ELR (cell line): ENCODE measurements at regions not wholly inside any gene's neighbourhood (a gene's known extent, or its start where the extent isn't known, plus 50 kb on each side); places are given as distances from the start of the nearest gene placed in this dataset.

Experiments used
- DNase-seq: peaks from one replicate; pipeline ENCODE4 v3.0.0-alpha.2; 2015; ENCODE audit warnings: low read depth

DNA sequence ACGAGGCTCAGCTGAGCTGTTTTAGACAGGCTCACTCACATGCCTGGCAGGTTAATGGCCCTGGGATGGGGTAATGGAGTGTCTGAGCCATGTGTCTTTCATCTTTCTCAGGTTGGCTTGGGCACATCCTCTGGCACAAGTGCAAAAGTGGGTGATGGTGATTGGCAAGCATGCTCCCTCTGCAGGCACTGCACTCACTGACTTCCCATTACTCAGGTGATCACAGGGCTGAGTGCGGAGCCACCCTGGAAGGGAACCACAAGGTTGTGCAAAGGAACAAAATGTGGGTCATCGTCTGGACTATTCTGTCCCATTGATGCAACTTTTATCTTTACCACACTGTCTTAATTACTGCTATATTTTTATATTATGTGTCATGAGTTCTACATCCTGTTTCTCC, 244.1 kb upstream of the AKR1E2 start:
- DNase-seq: no peak

- DNase-seq: no peak
These were observed 246.2 kb upstream of the AKR1E2 start for GRCh38 chr10:4579844-4580243.

GRCh38 chr10:4576206-4576605, 249.8 kb upstream of the AKR1E2 start:
- no peak for DNase-seq

DNA sequence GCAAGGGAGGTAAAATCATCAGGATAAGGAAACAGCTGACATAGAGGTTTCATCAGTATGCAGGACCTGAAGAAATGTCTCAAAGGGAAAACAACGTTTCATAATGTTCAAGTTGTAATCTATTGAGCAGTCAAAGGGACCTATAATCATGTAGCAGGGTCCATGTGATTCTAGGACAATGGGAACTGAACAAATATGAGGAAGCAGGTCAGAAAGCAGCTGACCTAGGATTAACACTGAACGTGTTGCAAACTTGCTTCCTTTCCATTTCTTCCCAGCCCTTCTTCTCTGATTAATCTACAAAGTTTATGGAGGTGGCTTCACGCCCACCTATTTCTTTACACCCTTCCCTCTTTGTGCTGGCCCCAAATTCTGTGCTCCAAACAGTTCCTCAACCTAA, 256.9 kb upstream of the AKR1E2 start:
- no peak for DNase-seq

DNA sequence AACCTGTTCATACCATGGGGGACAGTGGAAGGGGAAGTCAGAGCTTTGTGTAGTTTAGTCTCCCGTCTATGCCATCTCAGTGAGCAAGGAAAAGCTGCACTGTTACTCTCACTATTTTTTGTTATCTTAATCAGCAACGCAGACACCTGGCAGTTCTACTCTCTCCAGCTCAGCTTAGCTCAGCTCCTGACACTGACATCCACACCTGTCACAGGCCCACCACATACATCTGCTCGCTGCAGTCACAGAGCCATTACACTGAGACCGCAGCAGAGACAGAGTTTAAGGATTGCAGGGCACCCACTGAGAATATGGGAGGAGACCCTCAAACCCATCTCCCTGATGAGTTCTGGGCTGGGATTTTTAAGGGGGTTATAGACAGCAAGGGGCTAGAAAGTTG, 257.3 kb upstream of the AKR1E2 start:
- DNase-seq: no peak

DNA sequence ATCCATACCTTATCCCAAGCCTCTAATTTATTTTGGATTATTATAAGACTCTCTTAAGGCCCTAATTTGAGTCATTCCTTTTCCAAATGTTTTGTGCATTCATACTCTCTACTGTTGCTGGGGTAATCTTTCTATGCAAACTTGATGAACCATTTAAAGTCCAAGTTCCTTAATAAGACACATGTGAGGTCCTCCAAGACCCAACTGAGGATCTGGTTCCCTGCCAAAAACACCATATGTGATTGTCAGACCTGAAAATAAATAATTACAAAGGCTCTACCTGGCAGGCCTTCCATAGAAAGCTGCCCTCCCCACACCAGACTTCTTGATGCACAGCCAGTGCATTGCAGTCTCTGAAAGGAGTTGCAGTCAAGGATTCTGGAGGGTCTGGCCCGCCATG, 257.9 kb upstream of the AKR1E2 start:
- no peak for DNase-seq

- no peak for DNase-seq
These were observed 258.4 kb upstream of the AKR1E2 start for GRCh38 chr10:4567637-4568036.

- DNase-seq: no peak
These were observed 260.0 kb upstream of the AKR1E2 start for GRCh38 chr10:4566011-4566410.

- DNase-seq: no peak
These were observed 264.7 kb upstream of the AKR1E2 start for GRCh38 chr10:4561296-4561695.

GRCh38 chr10:4557469-4557868, 268.5 kb upstream of the AKR1E2 start:
- no peak for DNase-seq

DNA sequence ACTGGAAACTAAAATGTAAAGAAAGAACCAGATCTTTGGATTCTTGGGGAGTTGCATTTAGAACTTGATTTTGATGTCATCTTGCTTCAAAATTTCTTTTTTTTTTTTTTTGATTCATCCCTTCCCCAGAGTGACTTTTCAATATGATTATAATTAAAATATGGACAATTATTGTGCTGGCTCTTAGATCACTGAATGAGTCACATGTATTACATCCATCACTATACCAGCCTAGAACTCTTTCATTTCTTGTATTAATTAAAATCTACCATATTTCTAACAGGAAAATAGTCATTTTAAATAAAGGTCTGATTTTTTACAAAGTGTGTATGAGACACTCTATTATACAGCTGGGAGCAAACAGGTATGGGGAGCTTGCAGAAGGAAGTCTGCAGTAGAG, 269.5 kb upstream of the AKR1E2 start:
- no peak for DNase-seq

GRCh38 chr10:4555920-4556319, 270.1 kb upstream of the AKR1E2 start:
- DNase-seq: no peak

DNA sequence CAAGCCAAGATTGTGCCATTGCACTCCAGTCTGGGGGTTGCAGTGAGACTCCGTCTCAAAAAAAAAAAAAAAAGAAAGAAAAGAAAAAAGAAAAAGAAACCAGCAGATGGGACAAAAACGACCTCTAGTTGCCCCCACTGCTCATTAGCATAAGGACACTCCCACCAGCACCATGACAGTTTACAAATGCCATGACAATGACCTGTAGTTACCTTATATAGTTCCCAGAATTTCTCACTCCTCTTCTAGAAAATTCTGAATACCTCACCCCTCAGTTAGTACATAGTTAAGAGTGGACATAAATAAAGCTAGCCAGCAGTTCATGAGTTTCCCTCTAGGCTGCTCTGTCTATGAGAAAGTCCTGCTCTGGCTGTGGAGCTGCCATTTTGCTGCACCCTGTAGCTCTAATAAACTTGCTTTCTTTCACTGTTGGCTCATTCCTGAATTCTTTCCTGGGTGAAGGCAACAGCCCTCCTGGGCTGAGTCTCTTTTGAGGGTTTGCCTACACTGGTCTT, 276.8 kb upstream of the AKR1E2 start:
- DNase-seq: no peak

- no peak for DNase-seq
These were observed 279.1 kb upstream of the AKR1E2 start for GRCh38 chr10:4546931-4547330.

DNA sequence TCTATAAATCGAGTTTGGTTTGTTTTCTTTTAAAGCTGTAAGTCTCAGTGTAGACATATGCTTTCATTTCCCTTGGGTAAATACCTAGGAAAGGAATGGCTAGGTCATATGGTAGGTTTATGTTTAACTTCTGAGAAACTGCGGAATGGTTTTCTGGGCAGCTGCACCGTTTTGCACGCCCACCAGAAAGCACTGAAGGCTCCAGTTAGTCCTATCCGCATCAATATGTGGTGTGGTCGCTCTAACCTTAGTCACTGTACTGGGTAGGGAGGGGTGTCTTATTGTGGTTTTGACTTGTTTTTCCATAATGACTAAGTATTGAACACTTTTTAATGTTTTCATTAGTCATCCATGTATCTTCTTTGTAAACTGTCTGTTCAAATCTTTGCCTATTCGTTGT, 279.5 kb upstream of the AKR1E2 start:
- peak; percentile 91 for DNase-seq

- peak; percentile 37 for DNase-seq
These were observed 280.9 kb upstream of the AKR1E2 start for GRCh38 chr10:4545062-4545461.

- peak; percentile 19 for DNase-seq
These were observed 282.0 kb upstream of the AKR1E2 start for GRCh38 chr10:4543938-4544533.

GRCh38 chr10:4541292-4541691, 284.7 kb upstream of the AKR1E2 start:
- DNase-seq: peak; percentile 97

DNA sequence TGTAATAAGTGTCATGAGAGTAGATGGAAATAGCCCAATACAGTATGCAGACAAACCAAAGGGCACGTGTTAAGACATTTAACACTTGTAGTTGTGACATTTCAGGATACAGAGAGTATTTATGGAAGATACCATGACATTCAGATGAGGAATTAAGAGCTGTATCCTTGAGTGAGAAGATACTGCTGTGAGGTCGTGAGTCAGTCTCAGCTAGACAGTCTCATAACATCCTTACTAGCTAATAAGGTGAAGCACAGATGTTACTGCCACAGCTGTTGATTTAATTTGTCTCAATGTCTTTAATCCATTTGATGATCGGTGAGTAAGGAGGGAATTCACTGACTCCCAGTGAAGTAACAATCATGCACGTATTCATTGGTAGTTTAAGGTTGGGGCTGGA, 288.0 kb upstream of the AKR1E2 start:
- no peak for DNase-seq

GRCh38 chr10:4535521-4535920, 290.5 kb upstream of the AKR1E2 start:
- no peak for DNase-seq

GRCh38 chr10:4533621-4534020, 292.4 kb upstream of the AKR1E2 start:
- no peak for DNase-seq

DNA sequence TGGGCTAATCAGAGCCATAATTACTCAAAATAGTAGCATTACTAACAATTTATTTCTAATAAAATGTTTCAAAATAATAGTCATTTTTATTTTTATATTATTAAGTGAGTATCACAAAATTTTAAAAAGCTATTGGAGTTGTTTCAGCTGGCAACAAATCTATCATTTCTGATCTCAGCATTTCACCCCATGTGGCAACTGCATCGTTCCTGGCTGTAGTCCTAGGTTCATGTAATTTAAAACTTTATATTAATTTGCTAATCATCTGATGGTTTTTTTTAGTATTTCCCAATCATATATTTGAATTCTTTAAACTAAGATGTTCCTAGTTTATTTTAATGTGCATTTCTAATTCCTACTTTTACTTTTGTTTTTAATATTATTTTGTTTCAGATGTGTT, 293.0 kb upstream of the AKR1E2 start:
- DNase-seq: no peak

GRCh38 chr10:4532467-4532866, 293.5 kb upstream of the AKR1E2 start:
- peak; percentile 85 for DNase-seq

DNA sequence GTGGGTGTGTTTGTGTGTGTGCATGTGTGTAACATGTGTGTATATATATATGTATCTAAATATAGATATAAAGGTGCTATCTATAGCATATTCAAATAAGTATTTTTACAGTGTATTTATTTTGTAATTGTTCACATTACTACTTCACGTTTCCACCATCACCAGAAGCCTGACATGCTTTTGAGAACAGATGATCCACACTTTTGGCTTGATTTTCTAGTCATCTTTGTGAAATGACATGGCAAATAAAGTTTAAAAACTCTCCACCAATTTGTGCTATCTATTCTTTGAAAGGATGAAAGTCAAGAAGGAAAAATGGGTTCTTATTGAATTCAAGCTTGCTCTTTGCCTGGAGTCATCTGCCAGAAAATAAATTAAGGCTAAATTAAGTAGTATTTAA, 294.0 kb upstream of the AKR1E2 start:
- no peak for DNase-seq

DNA sequence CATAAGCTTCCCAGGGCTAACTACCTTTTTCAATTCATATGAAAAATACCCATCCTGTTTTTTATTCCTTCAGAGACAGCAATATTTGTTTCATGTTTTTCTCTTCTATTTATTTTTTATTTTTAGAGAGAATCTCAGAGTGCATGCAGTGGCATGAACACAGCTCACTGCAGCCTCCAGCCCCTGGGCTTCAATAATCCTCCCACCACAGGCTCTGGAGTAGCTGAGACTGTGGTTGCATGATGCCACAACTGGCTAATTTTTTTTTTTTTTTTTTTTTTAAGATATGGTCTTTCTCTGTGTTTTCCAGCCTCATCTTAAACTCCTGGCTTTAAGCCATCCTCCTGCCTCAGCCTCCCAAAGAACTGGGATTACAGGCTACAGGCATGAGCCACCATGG, 296.7 kb upstream of the AKR1E2 start:
- DNase-seq: no peak
